SJSA1 (cell line): ENCODE measurements at regions not wholly inside any gene's neighbourhood (a gene's known extent, or its start where the extent isn't known, plus 50 kb on each side); places are given as distances from the start of the nearest gene placed in this dataset.

ENCODE experiments used
- DNase-seq, 2 experiments: peaks; one replicate each; pipeline ENCODE4 v3.0.0-alpha.2; 2015 to 2020; ENCODE audit warnings: low spot score in 2 of 2, low read depth in 1 of 2
- H3K27ac ChIP-seq: fragments of 250-450 bp; sonication (Bioruptor Pico); 2 replicates; pipeline ENCODE4 v1.5.1; 2020; ENCODE audit warnings: mild to moderate bottlenecking, moderate library complexity
- H3K27me3 ChIP-seq: fragments of 250-450 bp; sonication (Bioruptor Pico); replicated peaks from 2 replicates; pipeline ENCODE4 v1.5.1; 2020; ENCODE audit warnings: mild to moderate bottlenecking, moderate library complexity
- H3K36me3 ChIP-seq: fragments of 250-450 bp; sonication (Bioruptor Pico); 2 replicates; pipeline ENCODE4 v1.5.1; 2020; ENCODE audit warnings: mild to moderate bottlenecking
- H3K4me1 ChIP-seq: fragments of 250-450 bp; sonication (Bioruptor Pico); replicated peaks from 2 replicates; pipeline ENCODE4 v1.6.1; 2021; ENCODE audit warnings: mild to moderate bottlenecking
- H3K4me3 ChIP-seq: fragments of 250-450 bp; sonication (Bioruptor Pico); 2 replicates; pipeline ENCODE4 v1.5.1; 2020; ENCODE audit warnings: mild to moderate bottlenecking
- H3K9me3 ChIP-seq: fragments of 250-450 bp; sonication (Bioruptor Pico); replicated peaks from 2 replicates; pipeline ENCODE4 v1.5.1; 2020; ENCODE audit warnings: mild to moderate bottlenecking

GRCh38 chr13:30816736-30817135 lies 81.4 kb downstream of the ALOX5AP start:
- no peak for DNase-seq
- H3K27ac ChIP-seq, result no peak overlapping the region
- no peaks in the 10 kb centered on the region for H3K9me3 ChIP-seq
- no peaks in the 10 kb centered on the region for H3K36me3 ChIP-seq
- no peaks in the 10 kb centered on the region for H3K27me3 ChIP-seq
- peaks cover 13% of the 10 kb centered on the region for H3K4me1 ChIP-seq
- no peak overlapping the region for H3K4me3 ChIP-seq

GRCh38 chr13:30818323-30818960 lies 83.1 kb downstream of the ALOX5AP start:
- H3K9me3 ChIP-seq, result no peaks in the 10 kb centered on the region
- H3K4me3 ChIP-seq, result no peak overlapping the region
- peaks cover 13% of the 10 kb centered on the region for H3K4me1 ChIP-seq
- H3K27me3 ChIP-seq, result no peaks in the 10 kb centered on the region
- DNase-seq, result no peak
- H3K27ac ChIP-seq, result no peak overlapping the region
- no peaks in the 10 kb centered on the region for H3K36me3 ChIP-seq

- Histone ChIP-seq H3K4me1 (peaks cover 13% of the 10 kb centered on the region), H3K9me3 (no peaks in the 10 kb centered on the region), H3K27ac (no peak overlapping the region), H3K27me3 (no peaks in the 10 kb centered on the region), H3K36me3 (no peaks in the 10 kb centered on the region), H3K4me3 (no peak overlapping the region)
- no peak for DNase-seq
These were observed 84.0 kb downstream of the ALOX5AP start for GRCh38 chr13:30819136-30819888.

- H3K36me3 ChIP-seq, result no peaks in the 10 kb centered on the region
- H3K4me1 ChIP-seq, result peaks cover 13% of the 10 kb centered on the region
- H3K9me3 ChIP-seq, result no peaks in the 10 kb centered on the region
- no peak overlapping the region for H3K4me3 ChIP-seq
- no peak for DNase-seq
- no peaks in the 10 kb centered on the region for H3K27me3 ChIP-seq
- H3K27ac ChIP-seq, result no peak overlapping the region
These were observed 84.7 kb upstream of the MEDAG start for GRCh38 chr13:30821421-30821820.

- H3K27me3 ChIP-seq, result no peaks in the 10 kb centered on the region
- no peak overlapping the region for H3K27ac ChIP-seq
- DNase-seq, result no peak
- H3K4me3 ChIP-seq, result no peak overlapping the region
- no peaks in the 10 kb centered on the region for H3K36me3 ChIP-seq
- H3K4me1 ChIP-seq, result peaks cover 14% of the 10 kb centered on the region
- no peaks in the 10 kb centered on the region for H3K9me3 ChIP-seq
These were observed 81.4 kb upstream of the MEDAG start for GRCh38 chr13:30824651-30825050.

GRCh38 chr13:30826911-30827577 lies 79.0 kb upstream of the MEDAG start:
- Histone ChIP-seq H3K27ac (no peak overlapping the region), H3K4me1 (peaks cover 18% of the 10 kb centered on the region), H3K36me3 (no peaks in the 10 kb centered on the region), H3K4me3 (no peak overlapping the region), H3K27me3 (no peaks in the 10 kb centered on the region), H3K9me3 (no peaks in the 10 kb centered on the region)
- DNase-seq, result no peak

- no peaks in the 10 kb centered on the region for H3K9me3 ChIP-seq
- no peaks in the 10 kb centered on the region for H3K27me3 ChIP-seq
- H3K4me1 ChIP-seq, result peaks cover 18% of the 10 kb centered on the region
- DNase-seq, result no peak
- H3K36me3 ChIP-seq, result no peaks in the 10 kb centered on the region
- H3K4me3 ChIP-seq, result no peak overlapping the region
- H3K27ac ChIP-seq, result no peak overlapping the region
These were observed 78.5 kb upstream of the MEDAG start for GRCh38 chr13:30827578-30827925.

GRCh38 chr13:30829145-30829832 lies 76.8 kb upstream of the MEDAG start:
- H3K36me3 ChIP-seq, result no peaks in the 10 kb centered on the region
- H3K4me3 ChIP-seq, result no peak overlapping the region
- peaks cover 33% of the 10 kb centered on the region for H3K4me1 ChIP-seq
- H3K27me3 ChIP-seq, result no peaks in the 10 kb centered on the region
- peak; percentile 27 to 59 for DNase-seq
- H3K9me3 ChIP-seq, result no peaks in the 10 kb centered on the region
- no peak overlapping the region for H3K27ac ChIP-seq

- Histone ChIP-seq H3K27ac (no peak overlapping the region), H3K4me3 (no peak overlapping the region), H3K9me3 (no peaks in the 10 kb centered on the region), H3K27me3 (no peaks in the 10 kb centered on the region), H3K4me1 (peaks cover 33% of the 10 kb centered on the region), H3K36me3 (no peaks in the 10 kb centered on the region)
- no peak for DNase-seq
These were observed 76.0 kb upstream of the MEDAG start for GRCh38 chr13:30829833-30830637.

- Histone ChIP-seq H3K27ac (no peak overlapping the region), H3K4me1 (peaks cover 33% of the 10 kb centered on the region), H3K27me3 (no peaks in the 10 kb centered on the region), H3K9me3 (no peaks in the 10 kb centered on the region), H3K4me3 (no peak overlapping the region), H3K36me3 (no peaks in the 10 kb centered on the region)
- no peak for DNase-seq
These were observed 75.5 kb upstream of the MEDAG start for GRCh38 chr13:30830638-30830965.

GRCh38 chr13:30831515-30831914 lies 74.6 kb upstream of the MEDAG start:
- Histone ChIP-seq H3K9me3 (no peaks in the 10 kb centered on the region), H3K4me3 (no peak overlapping the region), H3K27me3 (no peaks in the 10 kb centered on the region), H3K4me1 (peaks cover 33% of the 10 kb centered on the region), H3K27ac (no peak overlapping the region), H3K36me3 (no peaks in the 10 kb centered on the region)
- DNase-seq, result no peak

- Histone ChIP-seq H3K4me3 (no peak overlapping the region), H3K4me1 (peaks cover 33% of the 10 kb centered on the region), H3K9me3 (no peaks in the 10 kb centered on the region), H3K27ac (no peak overlapping the region), H3K36me3 (no peaks in the 10 kb centered on the region), H3K27me3 (no peaks in the 10 kb centered on the region)
- no peak for DNase-seq
These were observed 73.7 kb upstream of the MEDAG start for GRCh38 chr13:30832377-30832776.

GRCh38 chr13:30832845-30833332 lies 73.2 kb upstream of the MEDAG start:
- no peaks in the 10 kb centered on the region for H3K27me3 ChIP-seq
- peaks cover 33% of the 10 kb centered on the region for H3K4me1 ChIP-seq
- DNase-seq, result peak; percentile 58 to 83
- no peaks in the 10 kb centered on the region for H3K9me3 ChIP-seq
- no peaks in the 10 kb centered on the region for H3K36me3 ChIP-seq
- no peak overlapping the region for H3K4me3 ChIP-seq
- H3K27ac ChIP-seq, result peak overlapping the region; percentile 51
